Esophagus muscularis mucosa (tissue), 4 donors: ENCODE measurements at regions not wholly inside any gene's neighbourhood (a gene's known extent, or its start where the extent isn't known, plus 50 kb on each side); places are given as distances from the start of the nearest gene placed in this dataset.

ENCODE experiments used
- DNase-seq: peaks from one replicate; pipeline ENCODE4 v3.0.0-alpha.2; 2017; ENCODE audit errors: extremely low spot score
- H3K27ac ChIP-seq, 4 donors: fragments of 200-600 bp; sonication (generic); replicated peaks in 1 of 4; 1 replicate in 3 of 4; 2 replicates in 1 of 4; pipeline ENCODE4 v1.5.1; 2016 to 2019; ENCODE audit warnings: mild to moderate bottlenecking in 1 of 4
- H3K27me3 ChIP-seq, 4 donors: fragments of 200-600 bp; sonication (generic); one replicate each; pipeline versions ENCODE4 v1.5.1 to v1.6.0; 2016 to 2019
- H3K36me3 ChIP-seq, 4 donors: fragments of 200-600 bp; sonication (generic); one replicate each; pipeline ENCODE4 v1.5.1; 2016 to 2019
- H3K4me1 ChIP-seq, 4 donors: fragments of 200-600 bp; sonication (generic); one replicate each; pipeline ENCODE4 v1.5.1; 2016 to 2019
- H3K4me3 ChIP-seq, 4 donors: fragments of 200-600 bp; sonication (generic); 1 replicate in 2 of 4; 2 replicates in 2 of 4; pipeline ENCODE4 v1.5.1; 2016 to 2019; ENCODE audit warnings: mild to moderate bottlenecking in 4 of 4, moderate library complexity in 1 of 4
- H3K9me3 ChIP-seq, 4 donors: fragments of 200-600 bp; sonication (generic); 1 replicate in 3 of 4; 2 replicates in 1 of 4; pipeline ENCODE4 v1.5.1; 2016 to 2019
- CTCF ChIP-seq, 3 experiments: fragments of 200-600 bp in 2 of 3; fragments of 450-650 bp in 1 of 3; sonication (generic) in 2 of 3; IDR thresholded peaks; one replicate each; pipeline ENCODE4 v1.5.1; 2017 to 2019; ENCODE audit warnings: antibody characterized with exemption in 3 of 3, mild to moderate bottlenecking in 2 of 3, moderate library complexity in 1 of 3
- EP300 ChIP-seq: sonication (generic); formaldehyde crosslinking; IDR thresholded peaks from one replicate; pipeline ENCODE4 v1.6.1; 2017; ENCODE audit warnings: antibody characterized with exemption
- POLR2A ChIP-seq: fragments of 450-650 bp; IDR thresholded peaks from one replicate; pipeline ENCODE4 v1.6.1; 2017; ENCODE audit warnings: antibody characterized with exemption, moderate library complexity, mild to moderate bottlenecking, low read depth
- POLR2AphosphoS5 ChIP-seq, 2 donors: sonication (generic); formaldehyde crosslinking; IDR thresholded peaks; one replicate each; pipeline ENCODE4 v1.6.1; 2017; ENCODE audit warnings: antibody characterized with exemption in 2 of 2
- WGBS: methylation state at CpG from one replicate; pipeline ENCODE4 v1.1.5; 2018; 5-methylcytosine and 5-hydroxymethylcytosine counted together
- intact Hi-C: fragments of 100-400 bp; cut with DNase I; formaldehyde crosslinking; loops from one replicate; pipeline ENCODE4 v1.15.1; 2023

GRCh38 chr11:19410032-19410431 lies 169.3 kb upstream of the E2F8 start:
- Histone ChIP-seq H3K27ac (no peak overlapping the region), H3K9me3 (no peaks in the 10 kb centered on the region), H3K27me3 (peaks cover 0 to 32% (median 0%) of the 10 kb centered on the region in 4 donors), H3K4me1 (no peaks in the 10 kb centered on the region), H3K36me3 (no peaks in the 10 kb centered on the region), H3K4me3 (no peak overlapping the region)
- intact Hi-C loops: no loop called here
- no peak for DNase-seq
- TF ChIP-seq POLR2A (no peak), CTCF (IDR thresholded peaks at IDR 0.05) (no peak)
- 83% methylated on average over 3 of the region's 3 CpGs for WGBS

DNA sequence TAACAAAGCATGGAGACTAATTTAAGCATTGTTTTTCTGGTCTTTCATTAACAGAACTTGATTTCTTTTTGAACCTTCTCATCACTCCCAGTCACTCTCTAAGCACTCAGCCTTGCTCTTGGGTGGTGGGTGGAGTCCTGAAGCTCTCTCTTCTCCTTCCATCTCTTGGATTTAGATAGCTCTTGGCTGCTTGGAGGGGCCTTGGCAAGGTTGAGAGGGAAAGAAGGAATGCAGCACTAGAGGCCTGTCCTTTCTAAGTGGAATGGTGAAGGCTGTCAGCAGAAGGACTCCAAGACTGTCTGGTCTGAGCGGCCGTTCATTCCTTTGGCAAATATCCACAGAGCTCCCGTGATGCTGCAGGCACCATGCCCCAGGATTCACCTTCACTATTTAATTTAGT lies 168.6 kb upstream of the E2F8 start:
- intact Hi-C loops: no loop called here
- WGBS: 34% methylated on average over 3 of the region's 3 CpGs

DNA sequence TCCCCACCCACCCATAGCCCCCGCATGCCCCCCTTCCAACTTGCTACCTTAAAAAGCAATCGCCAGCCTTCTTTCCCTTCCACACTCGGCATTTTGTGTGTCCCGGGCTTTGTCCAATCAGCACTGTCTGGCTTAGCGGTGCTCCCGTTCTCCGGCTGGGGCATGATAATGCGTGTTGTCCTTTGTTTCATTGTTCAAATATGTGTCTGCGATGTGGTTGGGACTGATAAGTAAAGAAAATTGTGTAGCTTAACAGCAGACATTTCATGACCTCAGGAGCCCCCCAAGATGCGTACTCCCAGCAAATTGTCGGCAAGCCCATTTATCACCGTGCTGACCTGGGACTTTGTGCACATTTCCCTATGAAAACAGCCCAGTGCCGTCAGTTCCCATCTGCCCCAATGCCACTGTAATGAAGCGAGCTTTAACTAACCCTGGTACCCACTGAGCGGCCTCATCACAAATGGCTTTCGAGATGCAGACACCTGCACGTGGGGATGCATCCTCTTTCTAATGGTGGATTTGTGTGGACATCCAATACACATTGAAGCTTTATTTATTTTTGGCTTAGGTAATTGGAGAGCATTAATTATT lies 167.0 kb upstream of the E2F8 start:
- no peak for DNase-seq
- Histone ChIP-seq H3K4me3 (no peak overlapping the region), H3K27ac (no peak overlapping the region), H3K27me3 (peaks cover 0 to 32% (median 0%) of the 10 kb centered on the region in 4 donors), H3K36me3 (no peaks in the 10 kb centered on the region), H3K4me1 (no peaks in the 10 kb centered on the region), H3K9me3 (no peaks in the 10 kb centered on the region)
- 84% methylated on average over 17 of the region's 17 CpGs for WGBS
- intact Hi-C loops: no loop called here
- TF ChIP-seq POLR2A (no peak), POLR2AphosphoS5 (IDR thresholded peaks at IDR 0.05) (no peak), EP300 (no peak), CTCF (IDR thresholded peaks at IDR 0.05) (no peak)

More for the DNA sequence above, 168.6 kb upstream of the E2F8 start:
- H3K4me1 ChIP-seq: no peaks in the 10 kb centered on the region
- peaks cover 0 to 32% (median 0%) of the 10 kb centered on the region in 4 donors for H3K27me3 ChIP-seq
- H3K27ac ChIP-seq: no peak overlapping the region
- H3K36me3 ChIP-seq: no peaks in the 10 kb centered on the region
- H3K4me3 ChIP-seq: no peak overlapping the region
- DNase-seq: no peak
- no peaks in the 10 kb centered on the region for H3K9me3 ChIP-seq
- TF ChIP-seq EP300 (no peak), POLR2A (no peak), CTCF (IDR thresholded peaks at IDR 0.05) (no peak), POLR2AphosphoS5 (IDR thresholded peaks at IDR 0.05) (no peak)

GRCh38 chr11:19405966-19406365 lies 165.2 kb upstream of the E2F8 start:
- TF ChIP-seq POLR2A (no peak), EP300 (no peak)
- no peaks in the 10 kb centered on the region for H3K36me3 ChIP-seq
- H3K9me3 ChIP-seq: no peaks in the 10 kb centered on the region
- peaks cover 0 to 19% (median 0%) of the 10 kb centered on the region in 4 donors for H3K27me3 ChIP-seq
- intact Hi-C loops: no loop called here
- no peak overlapping the region for H3K27ac ChIP-seq
- H3K4me3 ChIP-seq: no peak overlapping the region
- H3K4me1 ChIP-seq: no peaks in the 10 kb centered on the region
- WGBS: 75% methylated on average over 4 of the region's 4 CpGs
- DNase-seq: no peak

- H3K36me3 ChIP-seq: no peaks in the 10 kb centered on the region
- H3K9me3 ChIP-seq: no peaks in the 10 kb centered on the region
- DNase-seq: no peak
- H3K4me3 ChIP-seq: no peak overlapping the region
- intact Hi-C loops: no loop called here
- TF ChIP-seq EP300 (no peak), POLR2AphosphoS5 (IDR thresholded peaks at IDR 0.05) (no peak), CTCF (IDR thresholded peaks at IDR 0.05) (no peak), POLR2A (no peak)
- peaks cover 0 to 16% (median 0%) of the 10 kb centered on the region in 4 donors for H3K27me3 ChIP-seq
- WGBS: 72% methylated on average over 6 of the region's 6 CpGs
- no peak overlapping the region for H3K27ac ChIP-seq
- H3K4me1 ChIP-seq: peaks cover 0 to under 1% (median under 1%) of the 10 kb centered on the region in 4 donors
Measured at GRCh38 chr11:19404787-19405186, 164.0 kb upstream of the E2F8 start.
